PC-9 (cell line): ENCODE measurements at regions not wholly inside any gene's neighbourhood (a gene's known extent, or its start where the extent isn't known, plus 50 kb on each side); places are given as distances from the start of the nearest gene placed in this dataset.

Source experiments
- BruUV-seq: library from RNA; stranded (reverse); fragments of 400-500 nt; replicated peaks from 2 replicates; lab custom pipeline; 2021; lab: Mats Ljungman, UMichigan
- CTCF ChIA-PET: fragments of 300-600 bp; sonication (Branson Sonifier 250); formaldehyde crosslinking; loops from one replicate; lab custom pipeline; 2022; ENCODE audit warnings: antibody characterized with exemption; lab: Charles Lee
- POLR2A ChIA-PET: fragments of 300-600 bp; sonication (Branson Sonifier 250); formaldehyde crosslinking; loops from one replicate; lab custom pipeline; 2022; ENCODE audit warnings: antibody characterized with exemption; ENCODE audit not compliant: unreplicated experiment; lab: Charles Lee
- DNase-seq, 2 experiments: peaks; one replicate each; pipeline versions ENCODE4 v3.0.0 to v3.0.0-alpha.2; 2015 to 2022; ENCODE audit warnings: mixed read lengths in 1 of 2
- H2AFZ ChIP-seq: fragments of 200-600 bp; sonication (generic); 2 replicates; pipeline ENCODE4 v1.8.1; 2017; ENCODE audit warnings: antibody characterized with exemption
- H3F3A ChIP-seq: fragments of 200-600 bp; sonication (generic); 2 replicates; pipeline ENCODE4 v1.8.1; 2017; ENCODE audit warnings: antibody characterized with exemption, mild to moderate bottlenecking, low read depth; ENCODE audit not compliant: insufficient read depth
- H3K27ac ChIP-seq: fragments of 200-600 bp; sonication (generic); 2 replicates; pipeline ENCODE4 v1.6.1; 2016; ENCODE audit warnings: mixed run types
- H3K27me3 ChIP-seq: fragments of 200-600 bp; sonication (generic); 2 replicates; pipeline ENCODE4 v1.6.1; 2016; ENCODE audit warnings: low read depth, mixed run types; ENCODE audit not compliant: insufficient read depth
- H3K36me3 ChIP-seq: fragments of 200-600 bp; sonication (generic); 2 replicates; pipeline ENCODE4 v1.6.1; 2016; ENCODE audit warnings: low read depth, mixed run types
- H3K4me1 ChIP-seq: fragments of 200-600 bp; sonication (generic); replicated peaks from 2 replicates; pipeline ENCODE4 v1.6.1; 2016; ENCODE audit warnings: mixed run types; ENCODE audit not compliant: insufficient read depth
- H3K4me2 ChIP-seq: fragments of 200-600 bp; sonication (generic); 2 replicates; pipeline ENCODE4 v1.6.1; 2017; ENCODE audit warnings: mixed run types
- H3K4me3 ChIP-seq: fragments of 200-600 bp; sonication (generic); 2 replicates; pipeline ENCODE4 v1.6.1; 2016; ENCODE audit warnings: mixed run types
- H3K79me2 ChIP-seq: fragments of 200-600 bp; sonication (generic); 2 replicates; pipeline ENCODE4 v1.6.1; 2017; ENCODE audit warnings: low read depth, mixed run types
- H3K9me2 ChIP-seq: fragments of 200-600 bp; sonication (generic); 2 replicates; pipeline ENCODE4 v1.8.1; 2017; ENCODE audit warnings: mild to moderate bottlenecking; ENCODE audit not compliant: insufficient read depth
- H3K9me3 ChIP-seq: fragments of 200-600 bp; sonication (generic); 2 replicates; pipeline ENCODE4 v1.8.1; 2016; ENCODE audit warnings: low read depth; ENCODE audit not compliant: insufficient read depth
- H4K20me1 ChIP-seq: fragments of 200-600 bp; sonication (generic); 2 replicates; pipeline ENCODE4 v1.8.1; 2017; ENCODE audit not compliant: insufficient read depth
- CTCF ChIP-seq: fragments of 200-600 bp; sonication (generic); conservative IDR thresholded peaks from 2 replicates; pipeline ENCODE4 v1.6.1; 2017; ENCODE audit warnings: mixed run types, antibody characterized with exemption, mild to moderate bottlenecking, moderate library complexity
- EZH2 ChIP-seq: fragments of 200-600 bp; sonication (generic); IDR thresholded peaks from 2 replicates; pipeline ENCODE4 v1.8.0; 2017; ENCODE audit warnings: antibody characterized with exemption, low read depth
- intact Hi-C: fragments of 100-400 bp; cut with micrococcal nuclease; formaldehyde crosslinking; loops from one replicate; pipeline ENCODE4 v1.10.0; 2022; ENCODE audit not compliant: unreplicated experiment

- TF ChIP-seq EZH2 (no peak), CTCF (no peak)
- no peak for DNase-seq
- ChIA-PET CTCF (no interaction called here), POLR2A (no interaction called here)
- Histone ChIP-seq H3K27ac (no peak overlapping the region), H3K4me1 (no peaks in the 10 kb centered on the region), H2AFZ (no peak overlapping the region), H3K9me3 (no peaks in the 10 kb centered on the region), H3K79me2 (no peaks in the 10 kb centered on the region), H3F3A (no peaks in the 10 kb centered on the region), H3K36me3 (no peaks in the 10 kb centered on the region), H3K4me2 (no peak overlapping the region), H3K4me3 (no peak overlapping the region), H3K27me3 (no peaks in the 10 kb centered on the region), H3K9me2 (no peaks in the 10 kb centered on the region), H4K20me1 (no peaks in the 10 kb centered on the region)
- no TSS peak for BruUV-seq
- intact Hi-C loops, result no loop called here
Measured at GRCh38 chr14:82223276-82223675, 689.6 kb upstream of the SEL1L start.

DNA sequence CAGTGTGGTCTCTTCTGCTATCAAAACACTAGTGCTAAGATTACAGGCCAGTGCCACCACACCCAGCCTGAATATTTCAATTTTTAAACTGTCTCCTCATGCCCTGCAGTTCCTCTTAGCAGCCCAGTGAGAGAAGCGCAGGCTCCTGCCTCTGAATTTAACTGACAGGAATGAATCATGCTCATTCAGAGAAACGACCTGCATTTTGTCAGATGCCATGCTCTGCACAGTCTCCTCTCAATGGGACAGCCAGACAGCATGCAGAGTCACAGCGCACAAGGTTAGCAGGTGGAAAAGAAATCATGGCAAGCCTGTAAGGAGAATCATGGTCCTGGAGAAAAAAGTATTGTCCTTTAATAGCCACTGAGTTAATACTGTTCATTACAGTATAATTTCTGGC is 691.0 kb upstream of the SEL1L start:
- POLR2A ChIA-PET, result no interaction called here
- H3K36me3 ChIP-seq, result no peaks in the 10 kb centered on the region
- intact Hi-C loops, result no loop called here
- no peaks in the 10 kb centered on the region for H3K27me3 ChIP-seq
- H3K4me1 ChIP-seq, result no peaks in the 10 kb centered on the region
- H3K4me2 ChIP-seq, result no peak overlapping the region
- no peaks in the 10 kb centered on the region for H3K9me3 ChIP-seq
- H3F3A ChIP-seq, result no peaks in the 10 kb centered on the region
- no peak for DNase-seq
- no peaks in the 10 kb centered on the region for H4K20me1 ChIP-seq
- H2AFZ ChIP-seq, result no peak overlapping the region
- CTCF ChIA-PET, result no interaction called here
- H3K27ac ChIP-seq, result no peak overlapping the region
- no TSS peak for BruUV-seq
- H3K9me2 ChIP-seq, result no peaks in the 10 kb centered on the region
- no peak overlapping the region for H3K4me3 ChIP-seq
- TF ChIP-seq EZH2, result no peak
- no peaks in the 10 kb centered on the region for H3K79me2 ChIP-seq

DNA sequence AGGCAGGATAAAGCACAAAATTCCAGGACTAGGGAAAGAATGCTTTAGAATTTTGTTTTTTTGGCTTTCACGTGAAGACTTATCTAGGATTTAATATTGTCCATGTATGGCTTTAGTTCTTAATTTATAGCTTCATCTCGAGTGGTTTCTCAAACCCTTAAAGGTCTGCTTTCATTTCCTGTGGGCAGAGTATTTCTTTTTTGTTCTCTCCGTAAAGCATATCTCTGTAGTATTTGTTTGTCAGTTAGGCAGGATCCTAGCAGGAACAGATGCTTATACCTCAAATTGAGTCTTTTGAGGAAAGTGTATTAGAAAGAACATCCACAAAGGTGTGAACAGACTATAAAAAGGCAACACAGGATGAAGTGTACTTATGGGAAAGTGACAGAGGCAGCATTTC is 697.1 kb upstream of the SEL1L start:
- no peaks in the 10 kb centered on the region for H3K9me3 ChIP-seq
- no peak overlapping the region for H3K4me2 ChIP-seq
- no peaks in the 10 kb centered on the region for H3K27me3 ChIP-seq
- no TSS peak for BruUV-seq
- H3K27ac ChIP-seq, result no peak overlapping the region
- H3K9me2 ChIP-seq, result no peaks in the 10 kb centered on the region
- no peak for DNase-seq
- H4K20me1 ChIP-seq, result no peaks in the 10 kb centered on the region
- no peak overlapping the region for H3K4me3 ChIP-seq
- CTCF ChIA-PET, result no interaction called here
- H3F3A ChIP-seq, result no peaks in the 10 kb centered on the region
- no peaks in the 10 kb centered on the region for H3K4me1 ChIP-seq
- no peaks in the 10 kb centered on the region for H3K36me3 ChIP-seq
- no peak overlapping the region for H2AFZ ChIP-seq
- POLR2A ChIA-PET, result no interaction called here
- H3K79me2 ChIP-seq, result no peaks in the 10 kb centered on the region
- TF ChIP-seq CTCF (no peak), EZH2 (no peak)
- intact Hi-C loops, result no loop called here

GRCh38 chr14:82238649-82239048 is 705.0 kb upstream of the SEL1L start:
- H3K27me3 ChIP-seq, result no peaks in the 10 kb centered on the region
- H3K36me3 ChIP-seq, result no peaks in the 10 kb centered on the region
- H3K79me2 ChIP-seq, result no peaks in the 10 kb centered on the region
- POLR2A ChIA-PET, result no interaction called here
- TF ChIP-seq EZH2, result no peak
- TF ChIP-seq CTCF, result no peak
- H2AFZ ChIP-seq, result no peak overlapping the region
- H3K4me1 ChIP-seq, result no peaks in the 10 kb centered on the region
- CTCF ChIA-PET, result no interaction called here
- H3K4me3 ChIP-seq, result no peak overlapping the region
- no peaks in the 10 kb centered on the region for H3K9me3 ChIP-seq
- H3K4me2 ChIP-seq, result no peak overlapping the region
- BruUV-seq, result no TSS peak
- no peaks in the 10 kb centered on the region for H3K9me2 ChIP-seq
- DNase-seq, result no peak
- H3K27ac ChIP-seq, result no peak overlapping the region
- H3F3A ChIP-seq, result no peaks in the 10 kb centered on the region
- no peaks in the 10 kb centered on the region for H4K20me1 ChIP-seq
- intact Hi-C loops, result no loop called here
